PC-3 (cell line): ENCODE measurements at regions not wholly inside any gene's neighbourhood (a gene's known extent, or its start where the extent isn't known, plus 50 kb on each side); places are given as distances from the start of the nearest gene placed in this dataset.
"Not testable (repeated sequence)": the region's sequence is repeated elsewhere in the genome, so short reads cannot be mapped to it uniquely, and the experiment has no call there.

Experiments
- ATAC-seq: fragments of 200-7000 bp; cut with Tn5 transposase; 2 replicates; pipeline ENCODE4 v1.9.1; 2020; ENCODE audit warnings: mild to moderate bottlenecking, moderate library complexity
- BruUV-seq: library from RNA; stranded (reverse); fragments of 400-500 nt; replicated peaks from 2 replicates; lab custom pipeline; 2021; lab: Mats Ljungman, UMichigan
- CTCF ChIA-PET: fragments of 300-600 bp; sonication (Branson Sonifier 250); formaldehyde crosslinking; loops from one replicate; lab custom pipeline; 2022; ENCODE audit warnings: antibody characterized with exemption; lab: Charles Lee
- POLR2A ChIA-PET: fragments of 300-600 bp; sonication (Branson Sonifier 250); formaldehyde crosslinking; loops from one replicate; lab custom pipeline; 2022; ENCODE audit warnings: antibody characterized with exemption; ENCODE audit not compliant: unreplicated experiment; lab: Charles Lee
- DNase-seq: peaks from one replicate; pipeline ENCODE4 v3.0.0-alpha.2; 2015
- H2AFZ ChIP-seq: fragments of 300-600 bp; sonication (generic); 2 replicates; pipeline ENCODE4 v1.6.0; 2016; ENCODE audit warnings: antibody characterized with exemption, low read length
- H3F3A ChIP-seq: fragments of 300-600 bp; sonication (generic); one replicate; pipeline ENCODE4 v1.6.0; 2017; ENCODE audit warnings: antibody characterized with exemption, low read length, control low read depth, mild to moderate bottlenecking; ENCODE audit not compliant: unreplicated experiment
- H3K27ac ChIP-seq: fragments of 300-600 bp; sonication (generic); 2 replicates; pipeline ENCODE4 v1.5.1; 2016; ENCODE audit warnings: mild to moderate bottlenecking, low read length
- H3K27me3 ChIP-seq: fragments of 300-600 bp; sonication (generic); 2 replicates; pipeline ENCODE4 v1.6.1; 2016; ENCODE audit warnings: low read length, mixed read lengths
- H3K36me3 ChIP-seq: fragments of 300-600 bp; sonication (generic); 2 replicates; pipeline ENCODE4 v1.6.1; 2016; ENCODE audit warnings: low read depth, mixed run types, low read length, mixed read lengths
- H3K4me1 ChIP-seq: fragments of 300-600 bp; sonication (generic); 2 replicates; pipeline ENCODE4 v1.5.1; 2016; ENCODE audit warnings: low read length; ENCODE audit not compliant: insufficient read depth
- H3K4me2 ChIP-seq: fragments of 300-600 bp; sonication (generic); 2 replicates; pipeline ENCODE4 v1.6.0; 2016; ENCODE audit warnings: low read length
- H3K4me3 ChIP-seq: fragments of 300-600 bp; sonication (generic); 2 replicates; pipeline ENCODE4 v1.5.1; 2016; ENCODE audit warnings: mild to moderate bottlenecking, low read length, mixed read lengths
- H3K79me2 ChIP-seq: fragments of 300-600 bp; sonication (generic); 2 replicates; pipeline ENCODE4 v1.6.1; 2017; ENCODE audit warnings: low read length, mixed read lengths
- H3K9ac ChIP-seq: fragments of 300-600 bp; sonication (generic); 2 replicates; pipeline ENCODE4 v1.6.0; 2016; ENCODE audit warnings: mild to moderate bottlenecking, low read length
- H3K9me2 ChIP-seq: fragments of 300-600 bp; sonication (generic); replicated peaks from 2 replicates; pipeline ENCODE4 v1.6.1; 2016; ENCODE audit warnings: mixed run types, low read length, mixed read lengths
- H3K9me3 ChIP-seq: fragments of 300-600 bp; sonication (generic); 2 replicates; pipeline ENCODE4 v1.6.1; 2016; ENCODE audit warnings: low read length, mixed read lengths
- H4K20me1 ChIP-seq: fragments of 300-600 bp; sonication (generic); 2 replicates; pipeline ENCODE4 v1.6.1; 2016; ENCODE audit warnings: low read length, mixed read lengths
- intact Hi-C: fragments of 100-400 bp; cut with micrococcal nuclease; formaldehyde crosslinking; loops from 2 replicates; pipeline ENCODE4 v1.9.0; 2023

- POLR2A ChIA-PET, H3F3A ChIP-seq, H3K9me2 ChIP-seq, H4K20me1 ChIP-seq, H3K27me3 ChIP-seq, H3K9me3 ChIP-seq, H3K36me3 ChIP-seq, H3K4me3 ChIP-seq, H3K9ac ChIP-seq, H3K4me1 ChIP-seq, H3K79me2 ChIP-seq, H3K27ac ChIP-seq, BruUV-seq, intact Hi-C loops, DNase-seq, ATAC-seq, CTCF ChIA-PET, H3K4me2 ChIP-seq, H2AFZ ChIP-seq: not testable (repeated sequence)
These were observed 107.6 kb downstream of the SRGAP2 start for GRCh38 chr1:206310948-206311347.

DNA sequence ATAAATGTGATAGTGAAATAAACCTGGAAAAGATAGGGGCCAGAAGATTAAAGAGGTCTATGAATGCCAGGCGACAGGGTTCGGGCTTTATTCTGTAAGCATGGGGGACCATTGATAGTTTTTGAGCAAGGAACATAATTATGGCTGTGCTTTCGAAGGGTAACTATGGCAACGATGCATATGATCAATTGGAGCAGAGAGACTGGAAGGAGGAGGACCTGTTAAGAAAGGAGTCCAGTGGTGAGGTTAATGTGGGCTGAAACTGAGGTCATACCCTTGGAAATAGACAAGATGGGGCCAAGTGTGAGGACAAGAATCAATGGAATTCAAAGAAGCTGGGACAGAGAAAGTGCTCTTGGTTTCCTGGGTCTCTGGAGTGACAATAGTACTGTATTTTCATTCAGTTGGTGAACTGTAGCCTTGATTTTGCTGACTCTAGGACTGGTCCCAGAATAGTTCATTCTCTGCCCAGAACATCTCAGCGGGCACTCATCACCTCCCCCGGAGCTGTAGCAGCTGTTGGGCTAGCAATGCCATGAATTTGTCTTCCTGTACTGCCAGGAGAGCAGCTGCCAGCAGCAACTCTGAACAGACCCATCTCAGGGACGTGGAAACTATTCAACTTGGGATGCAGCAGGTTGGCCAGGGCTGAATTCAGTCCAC lies 108.4 kb downstream of the SRGAP2 start:
- not testable (repeated sequence) for H3K27ac ChIP-seq

DNA sequence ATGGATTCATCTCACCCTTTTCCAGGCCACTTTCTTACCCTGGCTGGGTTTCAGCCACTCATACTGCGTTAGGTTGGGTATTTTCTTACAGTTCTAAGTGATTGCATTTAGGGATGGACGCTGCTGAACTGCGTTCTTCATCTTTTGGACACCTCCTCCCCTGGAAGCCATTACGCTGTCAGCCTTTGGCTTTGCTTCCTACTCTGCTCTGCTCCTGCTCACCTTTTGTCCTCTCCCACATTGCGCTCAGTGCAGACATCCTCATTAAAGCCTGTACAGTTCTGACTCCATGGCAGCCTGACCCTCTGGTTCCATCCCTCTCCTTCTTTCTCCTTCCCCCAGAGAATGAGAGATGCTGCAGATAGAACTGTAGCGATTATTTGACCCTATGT lies 108.9 kb downstream of the SRGAP2 start:
- H3K79me2 ChIP-seq, H3K36me3 ChIP-seq, POLR2A ChIA-PET, intact Hi-C loops, H4K20me1 ChIP-seq, H3K9me3 ChIP-seq, H2AFZ ChIP-seq, H3K9ac ChIP-seq, H3K4me3 ChIP-seq, CTCF ChIA-PET, H3K9me2 ChIP-seq, H3K27ac ChIP-seq, H3K4me1 ChIP-seq, H3K27me3 ChIP-seq, H3F3A ChIP-seq, H3K4me2 ChIP-seq, BruUV-seq, DNase-seq, ATAC-seq: not testable (repeated sequence)

More for the DNA sequence above, 108.4 kb downstream of the SRGAP2 start:
- intact Hi-C loops, H4K20me1 ChIP-seq, ATAC-seq, H3K79me2 ChIP-seq, H3K4me3 ChIP-seq, H3K27me3 ChIP-seq, H3K36me3 ChIP-seq, POLR2A ChIA-PET, DNase-seq, H3K4me1 ChIP-seq, H3K9me2 ChIP-seq, CTCF ChIA-PET, BruUV-seq, H2AFZ ChIP-seq, H3F3A ChIP-seq, H3K4me2 ChIP-seq, H3K9ac ChIP-seq, H3K9me3 ChIP-seq: not testable (repeated sequence)

DNA sequence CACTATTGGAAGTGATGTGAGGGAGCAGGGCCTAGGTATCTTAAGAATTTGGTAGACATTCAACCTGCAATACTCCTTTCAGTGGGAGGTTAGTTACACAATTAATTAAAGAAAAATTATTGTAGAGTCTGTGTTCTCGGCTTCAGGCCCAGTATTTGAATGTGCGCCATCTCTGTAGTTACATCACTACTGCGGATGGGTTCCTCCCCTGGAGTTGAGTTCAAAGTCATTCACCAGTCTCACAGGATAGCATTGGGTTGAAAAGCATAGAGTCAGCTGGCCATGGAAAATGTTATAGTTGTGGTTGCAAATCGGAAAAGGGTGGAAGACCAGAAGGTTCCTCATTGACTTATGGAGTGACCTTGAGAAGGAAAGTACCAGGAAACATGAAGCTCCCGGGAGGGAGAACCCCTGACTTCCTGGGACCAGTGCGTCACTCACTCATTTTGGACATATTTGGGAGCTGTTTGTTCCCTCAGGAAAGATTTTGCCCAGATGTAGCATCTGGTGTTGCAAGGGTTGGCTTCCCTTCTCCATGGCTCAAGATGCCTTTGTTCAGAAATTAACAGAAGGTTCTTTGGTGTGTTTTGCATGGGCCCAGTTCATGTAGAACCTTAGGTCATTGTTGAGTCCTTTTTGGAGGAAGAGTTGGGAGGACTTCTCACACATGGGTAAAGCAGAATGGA lies 111.8 kb downstream of the SRGAP2 start:
- H3K4me2 ChIP-seq, intact Hi-C loops, H3K4me3 ChIP-seq, H3K27ac ChIP-seq, H3K9me2 ChIP-seq, H3K4me1 ChIP-seq, DNase-seq, H3K9me3 ChIP-seq, H3K79me2 ChIP-seq, ATAC-seq, POLR2A ChIA-PET, H3K36me3 ChIP-seq, CTCF ChIA-PET, H2AFZ ChIP-seq, BruUV-seq, H3F3A ChIP-seq, H3K27me3 ChIP-seq, H3K9ac ChIP-seq, H4K20me1 ChIP-seq: not testable (repeated sequence)

DNA sequence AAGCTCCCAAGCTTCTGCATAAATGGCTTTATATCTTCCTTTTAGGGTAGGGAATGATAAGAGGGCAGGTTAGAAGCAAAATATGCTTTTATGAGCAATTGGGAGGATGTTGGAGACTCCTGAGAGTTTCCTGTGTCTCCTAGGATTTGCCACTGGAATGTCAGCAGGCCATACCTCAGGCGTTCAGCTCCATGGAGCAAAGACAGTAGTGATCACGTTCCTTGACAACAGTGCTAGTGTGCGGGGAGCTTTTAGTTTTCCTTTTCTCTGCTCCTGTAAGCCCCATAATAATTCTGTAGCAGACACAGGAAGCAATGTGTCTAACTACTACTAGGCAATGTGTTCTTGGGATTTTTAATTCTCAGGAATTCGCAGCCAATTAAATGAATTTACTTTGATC lies 113.6 kb downstream of the SRGAP2 start:
- CTCF ChIA-PET, ATAC-seq: not testable (repeated sequence)

DNA sequence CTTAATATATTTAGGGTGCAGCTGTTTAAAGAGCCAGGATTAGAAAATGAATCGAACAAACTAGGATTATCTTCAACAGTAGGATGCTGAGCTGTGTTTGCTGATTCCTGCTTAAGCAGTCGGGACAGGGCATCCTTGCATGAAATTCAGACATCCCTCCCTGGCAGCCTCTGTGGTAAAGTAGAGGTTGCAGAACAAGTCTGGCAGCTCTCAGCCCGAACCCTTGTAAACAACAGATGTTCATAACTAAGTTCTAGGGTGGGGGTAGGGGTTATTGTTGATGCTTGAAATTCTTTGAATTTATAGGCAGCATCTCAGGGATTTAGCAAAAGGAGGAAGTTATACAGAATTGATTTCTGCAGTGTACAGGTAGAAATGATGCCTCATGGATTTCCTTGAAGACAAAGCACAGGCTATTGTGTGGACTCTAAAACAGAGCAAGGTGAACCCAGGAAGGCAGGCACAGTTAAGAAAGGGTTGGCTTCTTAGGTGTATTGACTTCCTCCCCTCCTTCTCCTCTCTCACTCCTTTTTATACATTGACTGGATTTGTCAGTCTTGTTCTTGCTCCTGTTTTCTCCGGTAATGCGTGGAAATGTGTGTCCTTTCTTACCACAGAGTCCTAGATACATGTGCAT lies 114.7 kb downstream of the SRGAP2 start:
- H3F3A ChIP-seq, H3K4me1 ChIP-seq, H3K9me3 ChIP-seq, H3K9ac ChIP-seq, BruUV-seq, H3K79me2 ChIP-seq, POLR2A ChIA-PET, H3K4me3 ChIP-seq, H3K9me2 ChIP-seq, intact Hi-C loops, H3K27ac ChIP-seq, H2AFZ ChIP-seq, CTCF ChIA-PET, H3K36me3 ChIP-seq, H3K27me3 ChIP-seq, H4K20me1 ChIP-seq: not testable (repeated sequence)
- DNase-seq (peak; percentile 2), ATAC-seq (peak; percentile 71)
- H3K4me2 ChIP-seq = peak overlapping the region; percentile 59; the same call in 1 of the 2 replicates

More for the DNA sequence above, 113.6 kb downstream of the SRGAP2 start:
- H4K20me1 ChIP-seq, H3K4me3 ChIP-seq, DNase-seq, H3K36me3 ChIP-seq, H3K9ac ChIP-seq, intact Hi-C loops, H3K27ac ChIP-seq, H3K9me3 ChIP-seq, H3K79me2 ChIP-seq, H3K4me1 ChIP-seq, H3F3A ChIP-seq, H3K4me2 ChIP-seq, H3K9me2 ChIP-seq, H2AFZ ChIP-seq, H3K27me3 ChIP-seq, BruUV-seq, POLR2A ChIA-PET: not testable (repeated sequence)
